ENCODE measurements at regions not wholly inside any gene's neighbourhood (a gene's known extent, or its start where the extent isn't known, plus 50 kb on each side); places are given as distances from the start of the nearest gene placed in this dataset.
A peak's percentile ranks its signal among the peaks of the same experiment; 100 is the strongest.

- no peak for DNase-seq (ENCODE audit: low spot score)
- in situ Hi-C loops (cut with HindIII; ENCODE audit: low sequenced_read_pairs), result no loop called here
Observed at GRCh38 chr13:32857689-32858088, 158.5 kb upstream of the KL start.

GRCh38 chr13:32859707-32860292, 156.4 kb upstream of the KL start:
- in situ Hi-C loops (cut with HindIII; ENCODE audit: low sequenced_read_pairs), result no loop called here
- DNase-seq (ENCODE audit: low spot score), result no peak

- in situ Hi-C loops (cut with HindIII; ENCODE audit: low sequenced_read_pairs), result no loop called here
- no peak for DNase-seq (ENCODE audit: low spot score)
Observed at GRCh38 chr13:32861304-32861703, 154.9 kb upstream of the KL start.

- no peak for DNase-seq (ENCODE audit: low spot score)
- in situ Hi-C loops (cut with HindIII; ENCODE audit: low sequenced_read_pairs), result no loop called here
Observed at GRCh38 chr13:32863596-32863995, 152.6 kb upstream of the KL start.

- in situ Hi-C loops (cut with HindIII; ENCODE audit: low sequenced_read_pairs), result no loop called here
- no peak for DNase-seq (ENCODE audit: low spot score)
Observed at GRCh38 chr13:32866921-32867320, 149.3 kb upstream of the KL start.

- in situ Hi-C loops (cut with HindIII; ENCODE audit: low sequenced_read_pairs), result no loop called here
Observed at GRCh38 chr13:32877491-32877890, 138.7 kb upstream of the KL start.

GRCh38 chr13:32878163-32878562, 138.1 kb upstream of the KL start:
- in situ Hi-C loops (cut with HindIII; ENCODE audit: low sequenced_read_pairs), result no loop called here
- no peak for DNase-seq (ENCODE audit: low spot score)

More at GRCh38 chr13:32877491-32877890, 138.7 kb upstream of the KL start:
- no peak for DNase-seq (ENCODE audit: low spot score)

GRCh38 chr13:32880636-32881035, 135.6 kb upstream of the KL start:
- in situ Hi-C loops (cut with HindIII; ENCODE audit: low sequenced_read_pairs), result no loop called here
- DNase-seq (ENCODE audit: low spot score), result no peak

GRCh38 chr13:32881074-32881776, 135.0 kb upstream of the KL start:
- in situ Hi-C loops (cut with HindIII; ENCODE audit: low sequenced_read_pairs), result no loop called here
- DNase-seq (ENCODE audit: low spot score), result no peak

GRCh38 chr13:32881777-32882145, 134.5 kb upstream of the KL start:
- in situ Hi-C loops (cut with HindIII; ENCODE audit: low sequenced_read_pairs), result no loop called here
- DNase-seq (ENCODE audit: low spot score), result no peak

- in situ Hi-C loops (cut with HindIII; ENCODE audit: low sequenced_read_pairs), result no loop called here
Observed at GRCh38 chr13:32882691-32883090, 133.5 kb upstream of the KL start.

GRCh38 chr13:32883474-32883873, 132.7 kb upstream of the KL start:
- DNase-seq (ENCODE audit: low spot score), result peak; percentile 20
- in situ Hi-C loops (cut with HindIII; ENCODE audit: low sequenced_read_pairs), result no loop called here

More at GRCh38 chr13:32882691-32883090, 133.5 kb upstream of the KL start:
- DNase-seq (ENCODE audit: low spot score), result no peak

- no peak for DNase-seq (ENCODE audit: low spot score)
- in situ Hi-C loops (cut with HindIII; ENCODE audit: low sequenced_read_pairs), result no loop called here
Observed at GRCh38 chr13:32887617-32888016, 128.6 kb upstream of the KL start.

GRCh38 chr13:32889986-32890565, 126.1 kb upstream of the KL start:
- no peak for DNase-seq (ENCODE audit: low spot score)
- in situ Hi-C loops (cut with HindIII; ENCODE audit: low sequenced_read_pairs), result no loop called here

GRCh38 chr13:32893176-32893575, 123.0 kb upstream of the KL start:
- no peak for DNase-seq (ENCODE audit: low spot score)
- in situ Hi-C loops (cut with HindIII; ENCODE audit: low sequenced_read_pairs), result no loop called here

- in situ Hi-C loops (cut with HindIII; ENCODE audit: low sequenced_read_pairs), result no loop called here
- DNase-seq (ENCODE audit: low spot score), result no peak
Observed at GRCh38 chr13:32894589-32895001, 121.6 kb upstream of the KL start.

GRCh38 chr13:32895296-32895695, 120.9 kb upstream of the KL start:
- in situ Hi-C loops (cut with HindIII; ENCODE audit: low sequenced_read_pairs), result no loop called here

GRCh38 chr13:32897296-32897695, 118.9 kb upstream of the KL start:
- in situ Hi-C loops (cut with HindIII; ENCODE audit: low sequenced_read_pairs), result no loop called here
- no peak for DNase-seq (ENCODE audit: low spot score)

More at GRCh38 chr13:32895296-32895695, 120.9 kb upstream of the KL start:
- no peak for DNase-seq (ENCODE audit: low spot score)

- in situ Hi-C loops (cut with HindIII; ENCODE audit: low sequenced_read_pairs), result no loop called here
- DNase-seq (ENCODE audit: low spot score), result no peak
Observed at GRCh38 chr13:32902029-32902780, 114.0 kb upstream of the KL start.

- DNase-seq (ENCODE audit: low spot score), result peak; percentile 15
- in situ Hi-C loops (cut with HindIII; ENCODE audit: low sequenced_read_pairs), result no loop called here
Observed at GRCh38 chr13:32902874-32903273, 113.3 kb upstream of the KL start.

Data from G401 (cell line).